ENCODE measurements at regions not wholly inside any gene's neighbourhood (a gene's known extent, or its start where the extent isn't known, plus 50 kb on each side); places are given as distances from the start of the nearest gene placed in this dataset.

DNA sequence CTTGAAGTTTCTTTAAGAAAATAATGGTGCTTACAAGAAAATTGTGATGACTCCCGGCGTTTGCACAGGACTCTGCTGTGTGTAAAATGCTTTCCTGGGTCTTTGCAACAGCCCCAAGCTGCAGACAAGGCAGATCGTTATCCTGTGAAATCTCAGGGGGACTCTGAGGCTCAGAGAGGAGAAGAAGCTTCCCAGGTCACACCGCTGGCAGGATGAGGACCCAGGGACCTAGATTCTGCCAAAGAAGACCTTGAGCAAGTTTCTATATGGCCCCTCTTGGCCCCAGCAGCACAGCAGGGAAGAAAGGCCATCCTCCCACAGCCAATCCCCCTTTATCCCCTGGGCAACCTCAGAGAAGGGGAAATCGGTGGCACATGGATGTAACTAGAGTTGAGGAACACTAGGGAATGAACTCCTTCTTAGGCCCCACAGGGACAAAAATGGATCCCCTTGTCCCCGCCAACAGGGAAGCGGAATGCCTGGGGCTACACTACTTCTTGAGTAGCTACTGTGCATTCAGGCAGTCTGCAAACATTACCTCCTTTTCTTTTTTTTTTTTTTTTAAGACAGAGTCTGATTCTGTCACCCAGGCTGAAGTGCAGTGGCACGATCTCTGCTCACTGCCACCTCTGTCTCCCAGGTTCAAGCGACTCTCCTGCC lies 72.8 kb downstream of the CPN2 start:
- Histone ChIP-seq H3K27ac (ENCODE audit: low read depth, low read length, poor library complexity, severe bottlenecking) (no peak overlapping the region), H3K36me3 (ENCODE audit: insufficient read depth, low read length, poor library complexity, severe bottlenecking) (no peaks in the 10 kb centered on the region), H3K9me3 (ENCODE audit: low read depth, low read length, poor library complexity, severe bottlenecking) (no peaks in the 10 kb centered on the region), H3K4me1 (ENCODE audit: insufficient read depth, low read length, poor library complexity, severe bottlenecking) (peaks cover 30% of the 10 kb centered on the region), H3K27me3 (replicated peaks; ENCODE audit: insufficient read depth, low read depth, low read length, poor library complexity) (no peaks in the 10 kb centered on the region), H3K4me3 (ENCODE audit: low read depth, low read length, poor library complexity, severe bottlenecking) (no peak overlapping the region)
- BruUV-seq (replicated peaks), result no TSS peak
- no peak for DNase-seq (ENCODE audit: low spot score)
- TF ChIP-seq EZH2 (IDR thresholded peaks at IDR 0.05; ENCODE audit: borderline replicate concordance, low read depth, low read length, poor library complexity, severe bottlenecking), result no peak
- TF ChIP-seq, protein P1, sequence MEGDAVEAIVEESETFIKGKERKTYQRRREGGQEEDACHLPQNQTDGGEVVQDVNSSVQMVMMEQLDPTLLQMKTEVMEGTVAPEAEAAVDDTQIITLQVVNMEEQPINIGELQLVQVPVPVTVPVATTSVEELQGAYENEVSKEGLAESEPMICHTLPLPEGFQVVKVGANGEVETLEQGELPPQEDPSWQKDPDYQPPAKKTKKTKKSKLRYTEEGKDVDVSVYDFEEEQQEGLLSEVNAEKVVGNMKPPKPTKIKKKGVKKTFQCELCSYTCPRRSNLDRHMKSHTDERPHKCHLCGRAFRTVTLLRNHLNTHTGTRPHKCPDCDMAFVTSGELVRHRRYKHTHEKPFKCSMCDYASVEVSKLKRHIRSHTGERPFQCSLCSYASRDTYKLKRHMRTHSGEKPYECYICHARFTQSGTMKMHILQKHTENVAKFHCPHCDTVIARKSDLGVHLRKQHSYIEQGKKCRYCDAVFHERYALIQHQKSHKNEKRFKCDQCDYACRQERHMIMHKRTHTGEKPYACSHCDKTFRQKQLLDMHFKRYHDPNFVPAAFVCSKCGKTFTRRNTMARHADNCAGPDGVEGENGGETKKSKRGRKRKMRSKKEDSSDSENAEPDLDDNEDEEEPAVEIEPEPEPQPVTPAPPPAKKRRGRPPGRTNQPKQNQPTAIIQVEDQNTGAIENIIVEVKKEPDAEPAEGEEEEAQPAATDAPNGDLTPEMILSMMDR (conservative IDR thresholded peaks at IDR 0.05; ENCODE audit: low read depth, low read length), result no peak
- ChIA-PET CTCF (no interaction called here), POLR2A (ENCODE audit: low non-redundant PET) (interaction anchor here (0.5 kb wide), 1 partner anchor 142 kb away, joined by 3 read pairs; no protein-coding TSS in a partner anchor)
- intact Hi-C loops (cut with micrococcal nuclease; ENCODE audit: unreplicated experiment), result no loop called here

DNA sequence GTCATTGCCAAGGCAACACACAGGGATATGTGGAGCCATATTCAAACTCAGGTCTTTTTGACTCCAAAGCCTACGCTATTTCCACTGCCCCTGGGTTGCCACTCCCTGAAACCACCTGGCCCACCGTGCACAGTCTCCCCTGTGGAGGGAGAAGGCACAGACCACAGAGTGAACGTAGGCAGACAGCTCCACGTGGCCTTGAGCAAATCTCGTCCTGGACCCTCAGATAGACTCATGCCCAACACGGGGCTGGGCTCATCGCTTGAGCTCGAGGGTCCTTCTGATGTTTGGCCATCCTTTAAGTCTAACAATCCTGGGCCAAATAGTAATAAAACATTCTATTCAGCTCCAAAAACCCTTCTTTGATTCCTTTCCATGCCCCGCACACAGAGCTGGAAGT lies 72.0 kb downstream of the CPN2 start:
- CTCF ChIA-PET, result no interaction called here
- Histone ChIP-seq H3K4me3 (ENCODE audit: low read depth, low read length, poor library complexity, severe bottlenecking) (no peak overlapping the region), H3K9me3 (ENCODE audit: low read depth, low read length, poor library complexity, severe bottlenecking) (no peaks in the 10 kb centered on the region), H3K4me1 (ENCODE audit: insufficient read depth, low read length, poor library complexity, severe bottlenecking) (peaks cover 29% of the 10 kb centered on the region), H3K27me3 (replicated peaks; ENCODE audit: insufficient read depth, low read depth, low read length, poor library complexity) (no peaks in the 10 kb centered on the region), H3K27ac (ENCODE audit: low read depth, low read length, poor library complexity, severe bottlenecking) (no peak overlapping the region), H3K36me3 (ENCODE audit: insufficient read depth, low read length, poor library complexity, severe bottlenecking) (no peaks in the 10 kb centered on the region)
- DNase-seq (ENCODE audit: low spot score), result no peak
- POLR2A ChIA-PET (ENCODE audit: low non-redundant PET), result interaction anchor here (0.6 kb wide), 1 partner anchor 431 kb away, joined by 3 read pairs; no protein-coding TSS in a partner anchor
- intact Hi-C loops (cut with micrococcal nuclease; ENCODE audit: unreplicated experiment), result no loop called here
- no TSS peak for BruUV-seq (replicated peaks)
- TF ChIP-seq, protein P1 (conservative IDR thresholded peaks at IDR 0.05; ENCODE audit: low read depth, low read length), result no peak
- TF ChIP-seq EZH2 (IDR thresholded peaks at IDR 0.05; ENCODE audit: borderline replicate concordance, low read depth, low read length, poor library complexity, severe bottlenecking), result no peak

DNA sequence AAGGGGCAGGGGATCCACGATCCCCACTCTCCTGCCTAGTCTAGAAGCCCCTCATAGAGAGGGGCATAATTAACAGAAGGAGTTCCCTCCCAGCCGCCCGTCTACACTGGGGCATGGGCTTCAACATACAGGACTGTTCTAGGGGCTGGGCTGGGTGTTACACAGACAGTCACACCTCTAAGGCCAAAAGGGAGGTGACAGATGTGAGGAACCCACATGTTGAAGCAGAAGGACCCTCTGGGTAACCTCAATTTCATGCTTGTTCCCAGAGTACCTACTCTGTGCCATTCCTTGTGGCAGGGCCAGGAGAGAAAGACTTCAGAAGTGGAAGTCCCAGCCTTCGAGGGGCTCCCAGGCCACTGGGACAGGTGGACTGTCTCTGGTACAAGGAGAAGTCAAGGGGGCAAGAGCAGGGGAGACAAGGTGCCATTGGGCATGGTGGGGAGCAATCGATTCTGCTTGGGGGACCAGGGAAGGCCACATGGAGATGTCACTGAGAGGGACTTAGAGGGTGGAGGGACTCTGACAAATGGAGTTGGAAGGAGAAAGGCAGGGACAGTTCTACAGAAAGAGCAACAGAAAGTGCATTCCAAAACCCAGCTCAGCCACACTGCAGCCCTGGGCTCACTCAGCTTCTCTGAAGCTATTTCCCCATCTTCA lies 71.3 kb downstream of the CPN2 start:
- intact Hi-C loops (cut with micrococcal nuclease; ENCODE audit: unreplicated experiment), result no loop called here
- Histone ChIP-seq H3K9me3 (ENCODE audit: low read depth, low read length, poor library complexity, severe bottlenecking) (no peaks in the 10 kb centered on the region), H3K4me1 (ENCODE audit: insufficient read depth, low read length, poor library complexity, severe bottlenecking) (peaks cover 26% of the 10 kb centered on the region), H3K36me3 (ENCODE audit: insufficient read depth, low read length, poor library complexity, severe bottlenecking) (no peaks in the 10 kb centered on the region), H3K27me3 (replicated peaks; ENCODE audit: insufficient read depth, low read depth, low read length, poor library complexity) (no peaks in the 10 kb centered on the region), H3K27ac (ENCODE audit: low read depth, low read length, poor library complexity, severe bottlenecking) (no peak overlapping the region), H3K4me3 (ENCODE audit: low read depth, low read length, poor library complexity, severe bottlenecking) (no peak overlapping the region)
- ChIA-PET CTCF (no interaction called here), POLR2A (ENCODE audit: low non-redundant PET) (interaction anchor here (0.6 kb wide), 1 partner anchor 432 kb away, joined by 3 read pairs; no protein-coding TSS in a partner anchor)
- no peak for DNase-seq (ENCODE audit: low spot score)
- TF ChIP-seq EZH2 (IDR thresholded peaks at IDR 0.05; ENCODE audit: borderline replicate concordance, low read depth, low read length, poor library complexity, severe bottlenecking), result no peak
- TF ChIP-seq, protein P1 (conservative IDR thresholded peaks at IDR 0.05; ENCODE audit: low read depth, low read length), result no peak
- BruUV-seq (replicated peaks), result no TSS peak

Data from A673 (cell line).